HTR-8/SVneo (cell line): ENCODE measurements at regions not wholly inside any gene's neighbourhood (a gene's known extent, or its start where the extent isn't known, plus 50 kb on each side); places are given as distances from the start of the nearest gene placed in this dataset.

ENCODE experiments used
- DNase-seq: peaks from one replicate; pipeline ENCODE4 v3.0.0; 2011; ENCODE audit warnings: low spot score, mixed read lengths; ENCODE audit not compliant: insufficient read length
- FAIRE-seq: peaks from 2 replicates; lab custom pipeline; 2011; peaks lifted over from hg19 to GRCh38; lab: Jason Lieb, UNC

DNA sequence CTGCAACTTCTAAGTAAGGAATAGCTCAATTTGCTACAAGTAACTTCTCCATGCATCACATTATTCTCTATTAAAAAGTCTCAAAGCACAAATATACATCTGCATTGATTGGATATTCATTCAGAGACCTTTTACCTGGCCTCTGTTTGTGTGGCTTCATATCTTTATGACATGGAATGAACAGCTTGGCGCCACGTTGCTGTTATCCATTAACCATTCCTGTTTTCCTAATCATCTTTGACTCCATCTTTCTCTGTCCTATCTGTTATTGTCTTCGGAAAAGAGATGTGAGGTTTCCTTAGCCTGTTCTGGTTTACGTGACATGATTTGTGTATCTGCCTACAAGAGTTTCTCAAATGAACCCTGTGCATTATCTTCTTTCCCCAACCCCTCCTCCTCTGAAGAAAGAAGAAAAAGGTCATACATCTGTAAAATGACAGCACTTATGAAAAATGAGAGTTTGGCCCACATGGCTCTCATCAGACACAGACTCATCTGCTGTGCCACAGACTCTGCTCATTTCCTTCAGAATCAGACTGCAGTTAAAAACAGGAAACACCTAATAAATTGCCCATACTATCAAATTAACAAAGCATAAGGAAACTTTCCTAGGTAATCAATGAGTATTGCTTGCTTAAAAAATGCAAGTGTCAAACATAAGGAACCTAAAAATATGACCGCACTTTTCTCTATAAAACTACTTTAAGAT lies 347.6 kb upstream of the FAM241A start:
- DNase-seq, result no peak
- no peak for FAIRE-seq

DNA sequence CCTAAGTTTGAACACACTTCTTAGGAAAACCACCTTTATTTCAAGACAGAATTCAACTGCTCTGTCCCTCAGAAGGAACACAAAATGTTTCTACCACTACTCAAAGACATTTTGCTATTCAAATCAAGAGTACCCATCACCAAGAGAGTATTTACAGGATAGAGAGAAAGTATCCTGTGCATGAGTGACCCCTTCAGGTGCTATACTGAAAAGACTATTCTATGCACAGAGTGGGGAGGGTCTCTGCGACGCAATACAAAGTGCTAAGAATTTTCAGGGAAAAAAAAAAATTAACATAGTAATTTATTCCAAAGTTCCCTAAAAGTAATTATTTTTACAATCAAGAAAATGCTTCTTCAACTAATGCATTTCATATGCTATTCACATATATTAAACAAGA lies 346.4 kb upstream of the FAM241A start:
- FAIRE-seq (no peak), DNase-seq (no peak)

DNA sequence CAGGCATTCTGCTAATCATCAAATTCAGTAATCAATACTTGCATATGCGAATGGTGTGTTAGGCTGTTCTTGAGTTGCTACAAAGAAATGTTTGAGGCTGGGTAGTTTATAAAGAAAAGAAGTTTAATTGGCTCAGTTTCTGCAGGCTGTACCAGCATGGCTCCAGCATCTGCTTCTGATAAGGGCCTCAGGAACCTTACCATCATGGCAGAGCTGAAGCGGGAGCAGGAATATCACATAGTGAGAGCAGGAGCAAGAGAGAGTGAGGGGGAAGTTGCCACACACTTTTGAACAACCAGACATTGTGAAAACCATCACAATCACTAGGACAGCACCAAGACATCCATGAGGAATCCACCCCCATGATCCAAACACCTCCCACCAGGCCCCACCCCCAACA lies 344.7 kb upstream of the FAM241A start:
- DNase-seq, result no peak
- FAIRE-seq, result no peak

DNA sequence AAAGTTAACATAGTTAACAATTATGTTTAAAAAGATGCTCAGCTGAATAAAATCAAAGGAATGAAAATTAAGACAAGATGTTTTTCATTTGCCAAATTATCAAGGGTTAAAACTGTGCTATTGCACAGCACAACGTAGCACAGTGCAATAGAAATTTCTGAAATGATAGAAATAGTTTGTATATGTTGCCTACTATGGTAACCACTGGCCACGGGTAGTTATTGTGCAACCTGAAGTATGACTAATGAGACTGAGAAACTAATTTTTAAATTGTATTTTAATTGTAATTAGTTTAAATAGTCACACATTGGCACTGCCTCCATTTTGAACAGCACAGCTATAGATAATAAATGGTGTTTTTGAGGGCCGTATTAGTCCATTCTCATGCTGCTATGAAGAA lies 343.1 kb upstream of the FAM241A start:
- DNase-seq (no peak), FAIRE-seq (no peak)

DNA sequence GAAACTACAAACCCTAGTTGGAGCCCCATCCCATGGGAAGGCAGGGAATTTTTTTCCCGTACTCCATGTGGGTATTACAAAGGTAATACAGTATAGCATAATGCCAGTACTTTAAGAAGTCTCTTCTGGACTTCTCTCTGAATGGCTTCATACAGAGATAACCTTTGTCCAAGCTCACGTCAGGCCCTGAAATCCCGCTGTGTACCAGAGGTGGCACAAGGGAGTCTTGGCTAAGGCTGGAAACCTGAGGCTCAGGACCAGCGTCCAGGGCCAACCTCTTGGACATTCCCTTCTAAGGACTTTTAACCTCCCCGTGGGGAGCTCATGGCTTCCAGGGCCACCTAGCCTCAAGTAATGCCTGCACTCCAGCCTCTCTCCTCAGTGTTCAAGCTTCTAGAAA lies 338.9 kb upstream of the FAM241A start:
- DNase-seq (no peak), FAIRE-seq (no peak)

DNA sequence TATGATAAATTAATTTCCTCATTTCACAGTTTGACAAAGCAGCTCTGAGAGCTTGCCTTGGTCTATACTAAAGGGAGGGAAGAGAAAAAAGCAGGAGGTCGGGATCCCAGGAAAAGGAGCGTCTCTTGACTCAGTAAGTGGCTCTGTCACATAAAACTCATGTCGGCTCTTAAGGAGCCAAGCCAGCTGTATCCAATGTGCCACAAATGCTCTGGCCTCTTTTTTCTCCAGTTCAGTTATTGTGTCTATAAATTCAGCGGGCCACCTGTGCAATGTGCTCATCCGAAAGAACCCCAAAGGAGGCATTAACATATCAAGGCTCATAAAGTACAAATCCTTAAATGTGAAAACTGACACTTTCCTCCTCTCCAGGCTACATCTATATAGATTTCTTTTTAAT lies 337.7 kb upstream of the FAM241A start:
- no peak for DNase-seq
- FAIRE-seq, result no peak

DNA sequence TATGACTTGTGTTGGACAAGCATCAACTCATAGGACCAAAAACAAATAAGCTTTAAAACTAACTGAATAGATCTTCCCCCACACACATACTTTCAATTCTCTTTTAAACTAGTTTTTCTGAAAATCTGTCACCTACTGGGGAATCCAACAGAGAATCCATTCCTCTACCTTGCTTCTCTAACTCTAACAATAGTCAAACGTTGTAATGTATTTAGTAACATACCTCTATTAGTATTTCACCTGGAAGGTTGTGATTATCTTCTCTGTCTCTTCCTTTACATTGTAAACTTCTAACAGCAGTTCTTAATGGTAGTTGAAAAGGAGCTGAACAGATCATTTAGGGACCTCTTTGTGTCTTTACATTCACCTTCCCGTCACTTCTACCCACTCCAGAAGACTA lies 337.1 kb upstream of the FAM241A start:
- DNase-seq (no peak), FAIRE-seq (no peak)

DNA sequence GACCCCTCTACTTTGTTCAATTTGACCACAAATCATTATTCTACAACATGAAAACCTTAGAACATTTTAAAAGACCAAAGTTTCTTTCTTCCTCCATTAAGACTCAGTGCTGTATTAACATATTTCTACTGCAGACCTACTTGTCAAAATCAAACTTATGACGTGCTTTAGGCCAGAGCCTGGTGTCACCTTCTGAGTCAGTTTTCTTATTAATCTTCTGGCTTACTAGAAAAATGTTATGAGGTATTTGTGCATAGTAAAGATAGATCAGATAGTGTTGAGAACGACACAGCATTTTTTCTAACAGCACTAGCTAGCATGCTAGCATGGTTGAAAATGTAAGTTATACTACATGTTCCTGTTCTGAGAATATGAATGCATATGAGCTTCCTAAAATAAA lies 333.6 kb upstream of the FAM241A start:
- DNase-seq (no peak), FAIRE-seq (no peak)

DNA sequence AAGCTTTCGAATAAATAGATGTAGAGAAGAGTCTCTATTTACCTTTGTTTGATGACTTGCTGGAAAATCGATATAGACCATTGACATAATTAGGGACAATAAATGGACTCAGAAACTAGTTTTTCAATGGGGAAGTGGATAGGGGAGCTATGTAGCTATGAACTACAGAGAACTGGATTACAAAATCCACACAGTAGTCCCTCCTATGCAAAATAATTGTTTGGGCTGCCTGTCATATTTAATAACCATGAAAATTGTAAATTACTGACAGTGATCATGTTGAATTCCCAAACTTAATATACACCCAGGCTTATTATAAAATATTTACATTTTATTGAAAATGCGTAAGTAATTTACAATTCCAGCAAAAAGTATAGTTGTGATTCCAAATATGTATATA lies 333.1 kb upstream of the FAM241A start:
- FAIRE-seq (no peak), DNase-seq (no peak)

DNA sequence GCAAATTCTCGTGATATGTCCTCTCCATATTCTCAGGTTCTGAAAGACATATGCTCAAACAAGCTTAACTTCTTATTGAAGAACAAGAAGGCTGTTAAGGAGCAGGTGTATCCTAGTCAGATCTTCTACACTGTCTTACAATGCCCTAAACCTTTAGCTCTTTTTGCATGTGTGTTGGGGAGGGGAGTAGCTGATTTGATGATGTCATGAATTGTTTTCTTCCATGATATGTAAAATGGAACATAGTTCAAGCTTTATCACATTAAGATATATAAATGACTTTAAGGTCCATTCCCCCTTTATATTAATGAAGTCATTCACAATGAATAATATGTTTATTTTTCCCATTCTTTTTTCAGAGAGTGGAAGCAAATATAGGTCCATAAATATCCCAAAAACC lies 332.5 kb upstream of the FAM241A start:
- FAIRE-seq (no peak), DNase-seq (no peak)

DNA sequence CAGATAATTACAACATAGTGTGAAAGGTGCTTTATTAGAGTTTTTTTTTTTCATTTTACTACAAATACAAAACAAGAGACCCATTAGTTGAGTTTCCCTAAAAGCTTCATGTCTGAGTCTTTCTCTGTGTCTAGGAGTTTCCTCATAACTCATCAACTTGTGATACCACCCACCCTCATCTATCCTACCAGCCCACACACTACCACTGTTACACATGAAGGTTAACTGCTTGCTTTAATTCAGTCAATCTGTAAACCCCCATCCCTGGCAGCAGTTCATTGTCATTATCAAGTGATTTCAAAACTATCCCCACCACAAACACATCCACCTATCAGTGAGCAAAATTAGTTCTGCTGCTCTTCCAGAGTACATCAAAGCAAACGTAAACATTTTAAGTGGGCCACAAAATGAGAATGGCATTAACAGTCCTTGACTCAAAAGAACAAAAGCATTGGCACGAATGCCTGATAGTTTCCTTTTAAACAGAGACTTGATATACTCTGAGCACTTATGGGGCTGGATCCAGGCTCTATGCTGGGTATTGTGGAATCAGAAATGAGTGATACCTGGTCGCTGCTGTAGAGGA lies 331.6 kb upstream of the FAM241A start:
- FAIRE-seq, result no peak

DNA sequence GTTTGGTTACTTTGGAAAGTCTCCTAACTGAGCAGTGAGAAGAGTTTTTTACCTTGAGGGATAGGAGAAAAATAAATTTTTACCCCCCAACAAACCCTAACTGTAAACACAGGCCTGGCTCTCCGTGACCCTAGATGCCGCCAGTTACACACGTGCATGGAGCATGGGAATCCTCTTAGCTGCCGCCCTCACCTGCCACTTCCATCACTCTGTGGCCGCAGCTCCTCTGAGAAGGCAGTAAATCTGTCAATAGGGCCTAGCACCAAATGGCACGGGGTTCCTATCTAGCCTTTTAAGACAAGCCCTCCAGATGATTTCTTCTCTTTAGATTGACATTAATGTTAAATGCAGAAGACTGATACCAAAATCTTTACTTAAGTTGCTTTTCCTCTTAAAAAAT lies 330.3 kb upstream of the FAM241A start:
- DNase-seq (no peak), FAIRE-seq (no peak)

More for the DNA sequence above, 331.6 kb upstream of the FAM241A start:
- no peak for DNase-seq

DNA sequence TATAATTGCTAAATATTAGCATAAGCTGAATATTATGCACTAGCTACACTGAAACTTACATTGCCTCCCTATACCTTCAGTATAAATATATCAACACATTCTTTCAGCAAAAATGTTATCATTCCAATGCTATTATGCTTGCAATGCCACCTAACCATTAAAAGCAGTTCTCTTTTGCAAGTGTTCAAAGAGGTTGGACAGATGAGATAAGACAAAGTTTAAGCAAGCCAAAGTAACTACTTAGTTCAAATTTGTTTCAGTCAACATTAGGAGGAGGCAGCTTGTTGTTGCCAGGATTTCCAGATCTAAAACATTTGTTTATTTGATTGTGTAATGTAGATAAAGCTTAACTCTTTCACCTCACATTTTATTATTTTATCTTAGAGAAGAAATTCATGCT lies 323.9 kb upstream of the FAM241A start:
- DNase-seq (no peak), FAIRE-seq (no peak)

DNA sequence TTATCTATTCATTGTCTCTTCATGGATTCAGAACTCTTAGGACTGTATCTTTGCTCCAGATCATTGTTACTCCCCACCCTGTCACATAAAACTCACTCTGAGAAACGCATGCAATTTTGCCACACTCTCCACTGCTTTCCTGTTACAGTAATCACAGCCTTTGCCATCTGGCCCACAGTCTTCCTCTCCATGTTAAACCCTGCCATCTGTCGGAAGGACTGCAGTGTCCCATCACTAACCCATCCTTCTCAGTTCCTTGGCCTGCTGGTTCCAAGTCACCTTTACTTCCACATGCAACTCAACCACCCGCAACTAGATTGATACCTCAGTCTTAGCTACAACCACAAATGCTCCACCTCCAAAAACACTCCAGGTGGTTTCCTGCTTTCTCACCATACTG lies 308.7 kb upstream of the FAM241A start:
- no peak for FAIRE-seq
- no peak for DNase-seq

DNA sequence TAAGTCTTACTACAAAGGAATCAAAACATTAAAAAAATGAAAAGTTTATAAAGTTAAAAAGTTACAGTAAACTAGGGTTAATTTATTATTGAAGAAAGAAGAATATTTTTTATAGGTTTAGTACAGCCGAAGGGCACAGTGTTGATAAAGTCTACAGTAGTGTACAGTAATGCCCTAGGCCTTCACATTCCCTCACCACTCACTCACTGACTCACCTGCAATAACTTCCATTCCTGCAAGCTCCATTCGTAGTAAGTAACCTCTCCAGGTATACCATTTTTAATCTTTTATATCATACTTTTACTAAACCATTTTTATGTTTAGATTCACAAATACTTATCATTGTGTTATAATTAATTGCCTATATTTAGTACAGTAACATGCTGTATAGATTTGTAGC lies 307.5 kb upstream of the FAM241A start:
- no peak for FAIRE-seq

DNA sequence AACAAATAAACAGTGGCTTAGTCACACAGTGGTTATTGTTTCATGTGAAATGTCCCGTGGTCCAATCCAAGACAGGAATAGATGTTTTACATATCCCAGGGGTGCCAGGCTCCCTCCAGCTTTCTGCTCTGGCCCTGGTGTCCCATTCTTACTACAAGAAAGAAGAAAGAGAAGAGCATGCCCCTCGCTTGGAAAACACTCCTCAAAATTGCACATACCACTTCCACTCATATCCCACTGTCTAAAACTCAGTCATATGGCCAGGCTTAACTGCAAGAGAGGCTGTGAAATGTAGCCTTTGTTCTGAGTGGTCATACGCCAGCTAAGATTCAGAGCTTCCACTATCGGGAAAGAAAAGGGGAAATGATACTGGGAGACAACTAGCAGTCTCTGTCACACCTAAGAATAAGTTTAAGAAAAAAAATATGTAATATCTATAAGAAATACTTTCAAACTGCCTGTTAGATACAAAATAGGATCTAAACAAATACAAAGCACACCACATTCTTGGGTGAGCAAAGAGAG lies 306.8 kb upstream of the FAM241A start:
- FAIRE-seq (no peak), DNase-seq (no peak)

More for the DNA sequence above, 307.5 kb upstream of the FAM241A start:
- no peak for DNase-seq

DNA sequence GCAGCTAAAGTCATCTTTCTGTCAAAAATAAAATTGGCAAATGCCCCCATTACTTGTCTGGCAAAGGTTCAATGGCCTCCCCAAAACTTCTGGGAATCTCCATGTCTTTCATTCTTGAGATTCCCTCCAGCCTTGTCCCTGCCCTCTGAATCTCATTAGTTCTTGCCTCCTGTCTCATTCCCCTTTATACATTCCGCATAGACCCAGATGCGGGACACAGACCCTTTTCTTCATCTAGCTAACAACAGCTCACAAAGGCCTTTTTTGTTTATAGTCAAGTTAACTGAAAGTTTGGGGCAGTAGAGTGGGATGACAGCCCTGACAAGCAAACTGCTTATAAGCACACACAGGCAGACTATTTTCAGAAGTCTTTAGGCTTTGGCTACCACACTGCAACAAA lies 306.1 kb upstream of the FAM241A start:
- FAIRE-seq (no peak), DNase-seq (no peak)

DNA sequence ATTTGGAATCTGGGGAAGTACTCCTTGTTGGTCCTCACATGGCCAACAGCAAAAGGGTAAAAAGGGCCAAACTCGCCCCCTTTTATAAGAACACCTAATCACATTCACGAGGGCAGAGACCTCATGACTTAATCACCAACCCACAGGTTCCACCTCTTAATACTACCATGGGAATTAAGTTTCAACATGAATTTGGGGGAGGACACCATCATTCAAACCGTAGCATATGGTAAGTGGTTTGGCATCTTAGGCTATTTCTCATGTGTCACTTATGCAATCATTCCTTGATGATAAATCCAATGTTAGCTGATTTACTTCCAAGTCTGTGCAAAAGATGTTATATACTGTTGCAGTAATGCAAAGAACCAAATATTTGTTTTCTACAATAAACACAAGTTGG lies 302.9 kb upstream of the FAM241A start:
- no peak for DNase-seq
- FAIRE-seq, result no peak

DNA sequence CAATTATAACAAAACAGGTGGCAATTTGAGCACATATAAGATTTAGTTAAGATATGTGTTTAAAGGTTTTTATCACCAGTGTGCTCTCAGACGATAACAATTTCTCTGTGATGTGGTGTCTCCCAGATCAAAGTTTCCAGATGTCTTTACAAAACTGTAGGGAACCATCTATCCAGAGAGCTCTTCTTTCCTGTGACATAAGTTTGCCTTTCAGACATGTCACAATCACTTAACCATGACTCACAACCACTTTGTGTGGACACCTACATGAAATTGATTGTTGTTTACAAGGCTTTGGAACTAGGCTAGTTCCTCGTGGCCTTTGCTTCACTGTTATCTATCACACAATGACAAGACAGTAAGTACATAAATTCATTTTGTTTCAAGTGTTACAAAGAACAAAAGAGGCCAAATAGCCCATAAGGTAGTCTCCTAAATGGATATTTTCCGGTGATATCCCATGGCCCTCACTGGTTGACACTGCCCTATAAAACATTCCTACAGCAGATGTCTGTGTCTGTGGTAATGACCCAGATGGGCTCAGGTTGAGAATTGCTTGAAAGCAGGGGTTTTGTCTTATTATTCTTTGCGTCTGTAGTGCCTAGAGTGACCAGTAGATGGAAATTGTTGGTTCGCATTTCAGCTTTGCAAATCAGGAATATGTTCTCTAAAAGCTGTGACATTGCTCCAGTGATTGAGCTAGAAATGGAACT lies 297.8 kb upstream of the FAM241A start:
- FAIRE-seq, result no peak
- DNase-seq, result no peak

DNA sequence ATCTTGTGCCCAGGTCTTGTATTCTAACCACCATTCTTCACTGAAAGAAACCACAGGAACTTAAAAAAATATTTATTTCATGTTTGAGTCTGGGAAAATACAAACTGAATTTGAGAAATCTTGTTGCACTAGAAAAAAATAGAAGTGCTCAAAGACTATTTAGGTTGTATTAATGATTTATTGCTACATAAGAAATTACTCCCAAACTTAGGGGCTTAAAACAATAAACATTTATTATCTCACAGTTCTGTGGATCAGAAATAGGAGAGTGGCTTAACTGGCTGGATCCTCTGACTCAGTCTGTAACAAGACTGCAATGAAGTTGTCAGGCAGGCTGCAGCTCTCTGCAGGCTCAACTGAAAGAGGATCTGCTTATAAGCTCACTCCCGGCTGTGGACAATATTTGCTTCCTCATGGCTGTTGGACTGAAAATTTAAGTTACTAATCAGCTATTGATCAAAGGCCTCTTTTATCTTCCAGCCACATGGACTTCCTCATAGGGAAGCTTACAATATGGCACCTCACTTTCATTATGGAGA lies 295.4 kb upstream of the FAM241A start:
- FAIRE-seq (no peak), DNase-seq (no peak)

DNA sequence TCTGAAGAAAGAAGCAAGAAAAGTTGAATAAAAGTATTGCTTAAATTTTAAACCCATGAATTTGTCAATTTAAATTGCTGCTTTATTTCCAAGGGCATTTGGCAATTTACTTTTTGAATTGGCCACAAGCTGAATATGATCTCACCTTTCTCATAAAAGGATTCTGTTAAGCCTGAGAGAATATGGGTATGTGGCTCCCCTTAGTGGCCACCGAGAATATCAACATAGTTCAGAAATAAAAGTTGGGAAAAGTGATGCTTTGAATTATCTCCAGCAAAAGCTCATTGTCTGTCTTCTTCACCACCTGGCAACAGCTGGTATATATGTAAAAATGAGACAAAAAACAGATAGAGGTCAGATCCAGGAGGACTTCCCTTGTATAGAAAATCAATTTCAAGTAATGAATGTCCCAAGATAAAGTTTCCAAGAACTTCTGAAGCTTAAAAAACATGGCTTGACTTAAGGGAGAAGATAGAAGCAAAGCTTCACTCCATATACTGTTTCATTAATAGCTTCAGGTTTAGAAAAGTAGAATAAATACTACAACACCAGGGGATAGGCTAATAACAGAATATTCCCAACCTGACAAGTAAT lies 290.7 kb upstream of the FAM241A start:
- no peak for FAIRE-seq
- DNase-seq, result peak; percentile 10
